Lower leg skin (tissue), 3 donors: ENCODE measurements at regions not wholly inside any gene's neighbourhood (a gene's known extent, or its start where the extent isn't known, plus 50 kb on each side); places are given as distances from the start of the nearest gene placed in this dataset.

Experiments
- POLR2A ChIP-seq, 2 donors: fragments of 450-650 bp; IDR thresholded peaks; one replicate each; pipeline ENCODE4 v1.6.1; 2016 to 2017; ENCODE audit warnings: antibody characterized with exemption in 2 of 2, mild to moderate bottlenecking in 1 of 2, moderate library complexity in 1 of 2
- TF ChIP-seq, protein P1 (sequence below), 3 donors: fragments of 450-650 bp; IDR thresholded peaks; one replicate each; pipeline ENCODE4 v1.5.1; 2016; ENCODE audit warnings: antibody characterized with exemption in 3 of 3, mild to moderate bottlenecking in 3 of 3, moderate library complexity in 2 of 3

DNA sequence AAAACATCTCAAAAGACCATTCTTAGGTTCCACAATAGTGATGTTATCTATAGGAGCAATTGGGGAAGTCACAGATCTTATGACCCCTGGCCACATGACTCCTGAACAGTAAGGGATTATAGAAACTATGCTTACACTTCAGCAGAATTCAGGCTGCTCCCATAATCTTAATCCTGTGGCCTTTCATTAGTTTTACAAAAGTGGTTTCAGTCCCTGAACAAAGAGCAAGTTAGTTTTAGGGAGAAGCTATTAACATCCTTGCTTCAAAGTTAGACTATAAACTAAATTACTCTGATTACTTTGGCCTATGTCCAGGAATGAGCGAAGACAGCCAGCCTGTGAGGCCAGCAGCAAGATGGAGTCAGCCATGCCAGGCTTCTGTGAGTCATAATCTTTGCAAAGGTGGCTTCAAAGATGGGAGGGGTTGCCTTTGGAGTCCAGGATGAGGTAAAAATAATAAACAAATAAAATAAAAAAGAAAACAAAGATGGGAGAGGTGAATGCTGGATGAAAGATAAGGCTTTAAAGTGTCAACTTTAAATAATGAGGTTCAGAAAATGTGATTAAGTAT, 168.7 kb upstream of the NDUFV2 start:
- TF ChIP-seq POLR2A (IDR thresholded peaks at IDR 0.05): no peak
- TF ChIP-seq, protein P1, sequence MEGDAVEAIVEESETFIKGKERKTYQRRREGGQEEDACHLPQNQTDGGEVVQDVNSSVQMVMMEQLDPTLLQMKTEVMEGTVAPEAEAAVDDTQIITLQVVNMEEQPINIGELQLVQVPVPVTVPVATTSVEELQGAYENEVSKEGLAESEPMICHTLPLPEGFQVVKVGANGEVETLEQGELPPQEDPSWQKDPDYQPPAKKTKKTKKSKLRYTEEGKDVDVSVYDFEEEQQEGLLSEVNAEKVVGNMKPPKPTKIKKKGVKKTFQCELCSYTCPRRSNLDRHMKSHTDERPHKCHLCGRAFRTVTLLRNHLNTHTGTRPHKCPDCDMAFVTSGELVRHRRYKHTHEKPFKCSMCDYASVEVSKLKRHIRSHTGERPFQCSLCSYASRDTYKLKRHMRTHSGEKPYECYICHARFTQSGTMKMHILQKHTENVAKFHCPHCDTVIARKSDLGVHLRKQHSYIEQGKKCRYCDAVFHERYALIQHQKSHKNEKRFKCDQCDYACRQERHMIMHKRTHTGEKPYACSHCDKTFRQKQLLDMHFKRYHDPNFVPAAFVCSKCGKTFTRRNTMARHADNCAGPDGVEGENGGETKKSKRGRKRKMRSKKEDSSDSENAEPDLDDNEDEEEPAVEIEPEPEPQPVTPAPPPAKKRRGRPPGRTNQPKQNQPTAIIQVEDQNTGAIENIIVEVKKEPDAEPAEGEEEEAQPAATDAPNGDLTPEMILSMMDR (IDR thresholded peaks at IDR 0.05): no peak
